Liver (tissue), 8 donors: ENCODE measurements at regions not wholly inside any gene's neighbourhood (a gene's known extent, or its start where the extent isn't known, plus 50 kb on each side); places are given as distances from the start of the nearest gene placed in this dataset.

ENCODE experiments used
- DNase-seq: peaks from one replicate; pipeline ENCODE4 v3.0.0-alpha.2; 2017; ENCODE audit warnings: low spot score
- H3K27ac ChIP-seq, 2 donors: one replicate each; pipeline ENCODE4 v1.7.0; 2013; ENCODE audit warnings: inconsistent platforms in 2 of 2, low read length in 2 of 2, control low read depth in 1 of 2, low read depth in 1 of 2, mild to moderate bottlenecking in 1 of 2
- H3K27me3 ChIP-seq, 4 donors: one replicate each; pipeline versions ENCODE4 v1.6.1 to v1.7.0; 2013; ENCODE audit warnings: low read length in 3 of 4, inconsistent platforms in 1 of 4, mild to moderate bottlenecking in 1 of 4, moderate library complexity in 1 of 4; ENCODE audit not compliant: control insufficient read depth in 4 of 4, insufficient read depth in 4 of 4
- H3K36me3 ChIP-seq, 4 donors: one replicate each; pipeline versions ENCODE4 v1.6.1 to v1.7.0; 2013; ENCODE audit warnings: low read length in 3 of 4, mild to moderate bottlenecking in 3 of 4, low read depth in 1 of 4, moderate library complexity in 1 of 4; ENCODE audit not compliant: control insufficient read depth in 4 of 4, insufficient read depth in 3 of 4
- H3K4me1 ChIP-seq, 4 donors: one replicate each; pipeline versions ENCODE4 v1.6.1 to v1.7.0; 2013; ENCODE audit warnings: low read length in 3 of 4, mild to moderate bottlenecking in 3 of 4, moderate library complexity in 1 of 4; ENCODE audit not compliant: control insufficient read depth in 4 of 4, insufficient read depth in 4 of 4
- H3K4me3 ChIP-seq, 3 donors: one replicate each; pipeline versions ENCODE4 v1.6.1 to v1.7.0; 2013; ENCODE audit warnings: low read length in 3 of 3, control low read depth in 1 of 3, low read depth in 1 of 3, mild to moderate bottlenecking in 1 of 3
- H3K9ac ChIP-seq, 2 donors: one replicate each; pipeline ENCODE4 v1.7.0; 2013; ENCODE audit warnings: low read length in 2 of 2, mild to moderate bottlenecking in 2 of 2, moderate library complexity in 2 of 2, control low read depth in 1 of 2, low read depth in 1 of 2
- H3K9me3 ChIP-seq, 4 donors: one replicate each; pipeline versions ENCODE4 v1.6.1 to v1.7.0; 2013; ENCODE audit warnings: low read length in 3 of 4; ENCODE audit not compliant: control insufficient read depth in 4 of 4
- CTCF ChIP-seq: fragments of 150-350 bp; IDR thresholded peaks from 2 replicates; pipeline ENCODE4 v1.5.1; 2017; ENCODE audit warnings: improper control_type of control experiment, low read depth, low read length; ENCODE audit not compliant: missing input control
- FOXA2 ChIP-seq: IDR thresholded peaks from 2 replicates; pipeline ENCODE4 v1.6.1; 2016; ENCODE audit warnings: antibody characterized with exemption
- GABPA ChIP-seq, 2 donors: IDR thresholded peaks in 1 of 2; conservative IDR thresholded peaks in 1 of 2; 2 replicates each; pipeline ENCODE4 v1.6.1; 2016; ENCODE audit warnings: antibody characterized with exemption in 2 of 2, mild to moderate bottlenecking in 1 of 2, moderate library complexity in 1 of 2
- HNF4A ChIP-seq, 2 donors: conservative IDR thresholded peaks; 2 replicates each; pipeline ENCODE4 v1.6.1; 2016; ENCODE audit warnings: antibody characterized with exemption in 2 of 2, mild to moderate bottlenecking in 2 of 2
- HNF4G ChIP-seq: IDR thresholded peaks from 2 replicates; pipeline ENCODE4 v1.6.1; 2016; ENCODE audit warnings: antibody characterized with exemption
- MAX ChIP-seq: IDR thresholded peaks from 2 replicates; pipeline ENCODE4 v1.6.1; 2016; ENCODE audit warnings: antibody characterized with exemption
- RAD21 ChIP-seq, 2 donors: IDR thresholded peaks; 2 replicates each; pipeline ENCODE4 v1.6.1; 2016; ENCODE audit warnings: antibody characterized with exemption in 2 of 2, mild to moderate bottlenecking in 2 of 2
- REST ChIP-seq: IDR thresholded peaks from 2 replicates; pipeline ENCODE4 v1.6.1; 2016; ENCODE audit warnings: antibody characterized with exemption, mild to moderate bottlenecking
- TAF1 ChIP-seq: conservative IDR thresholded peaks from 2 replicates; pipeline ENCODE4 v1.6.1; 2016; ENCODE audit warnings: antibody characterized with exemption, mild to moderate bottlenecking
- whole genome bisulfite sequencing: extraction: QIAGEN DNeasy Blood & Tissue Kit; methylation state at CpG from one replicate; pipeline ENCODE4 v1.1.7; 2013; 5-methylcytosine and 5-hydroxymethylcytosine counted together
- TF ChIP-seq, protein P1 (sequence below): IDR thresholded peaks from 2 replicates; pipeline ENCODE4 v1.6.1; 2016; ENCODE audit warnings: antibody characterized with exemption
- donor health status: healthy.
- donor health status: healthy.
- donor health status: healthy.
- donor health status: healthy.
- donor health status: healthy.

GRCh38 chr5:113900816-113901215, 387.3 kb downstream of the YTHDC2 start:
- Histone ChIP-seq H3K9me3 (no peaks in the 10 kb centered on the region), H3K27ac (no peak overlapping the region), H3K9ac (no peak overlapping the region), H3K36me3 (no peaks in the 10 kb centered on the region), H3K27me3 (peaks cover 0 to 5% (median 0%) of the 10 kb centered on the region in 4 donors), H3K4me1 (no peaks in the 10 kb centered on the region), H3K4me3 (no peak overlapping the region)
- no peak for DNase-seq
- no peak for TF ChIP-seq REST
- TF ChIP-seq HNF4G: no peak
- TF ChIP-seq HNF4A (conservative IDR thresholded peaks at IDR 0.05): no peak
- TF ChIP-seq, protein P1, sequence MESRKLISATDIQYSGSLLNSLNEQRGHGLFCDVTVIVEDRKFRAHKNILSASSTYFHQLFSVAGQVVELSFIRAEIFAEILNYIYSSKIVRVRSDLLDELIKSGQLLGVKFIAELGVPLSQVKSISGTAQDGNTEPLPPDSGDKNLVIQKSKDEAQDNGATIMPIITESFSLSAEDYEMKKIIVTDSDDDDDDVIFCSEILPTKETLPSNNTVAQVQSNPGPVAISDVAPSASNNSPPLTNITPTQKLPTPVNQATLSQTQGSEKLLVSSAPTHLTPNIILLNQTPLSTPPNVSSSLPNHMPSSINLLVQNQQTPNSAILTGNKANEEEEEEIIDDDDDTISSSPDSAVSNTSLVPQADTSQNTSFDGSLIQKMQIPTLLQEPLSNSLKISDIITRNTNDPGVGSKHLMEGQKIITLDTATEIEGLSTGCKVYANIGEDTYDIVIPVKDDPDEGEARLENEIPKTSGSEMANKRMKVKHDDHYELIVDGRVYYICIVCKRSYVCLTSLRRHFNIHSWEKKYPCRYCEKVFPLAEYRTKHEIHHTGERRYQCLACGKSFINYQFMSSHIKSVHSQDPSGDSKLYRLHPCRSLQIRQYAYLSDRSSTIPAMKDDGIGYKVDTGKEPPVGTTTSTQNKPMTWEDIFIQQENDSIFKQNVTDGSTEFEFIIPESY: no peak
- no peak for TF ChIP-seq CTCF
- TF ChIP-seq FOXA2: no peak
- 72% methylated on average over 3 of the region's 3 CpGs for WGBS

- TF ChIP-seq GABPA (IDR thresholded peaks at IDR 0.05 in 1 of 2, conservative IDR thresholded peaks at IDR 0.05 in 1 of 2): no peak
- no peak for TF ChIP-seq RAD21 (IDR thresholded peaks at IDR 0.05)
- TF ChIP-seq HNF4A (conservative IDR thresholded peaks at IDR 0.05): no peak
- TF ChIP-seq REST: no peak
- TF ChIP-seq TAF1: no peak
- no peak for TF ChIP-seq FOXA2
- TF ChIP-seq MAX: no peak
- TF ChIP-seq, protein P1: no peak
- no peak overlapping the region for H3K9ac ChIP-seq
- peaks cover 0 to 5% (median 0%) of the 10 kb centered on the region in 4 donors for H3K27me3 ChIP-seq
- DNase-seq: no peak
- no peak overlapping the region for H3K27ac ChIP-seq
- H3K4me3 ChIP-seq: no peak overlapping the region
- no peaks in the 10 kb centered on the region for H3K4me1 ChIP-seq
- no peaks in the 10 kb centered on the region for H3K9me3 ChIP-seq
- no peaks in the 10 kb centered on the region for H3K36me3 ChIP-seq
- 59% methylated on average over 1 of the region's 1 CpG for WGBS
Observed at GRCh38 chr5:113901718-113902117, 388.2 kb downstream of the YTHDC2 start.
